ENCODE measurements at regions not wholly inside any gene's neighbourhood (a gene's known extent, or its start where the extent isn't known, plus 50 kb on each side); places are given as distances from the start of the nearest gene placed in this dataset.

DNA sequence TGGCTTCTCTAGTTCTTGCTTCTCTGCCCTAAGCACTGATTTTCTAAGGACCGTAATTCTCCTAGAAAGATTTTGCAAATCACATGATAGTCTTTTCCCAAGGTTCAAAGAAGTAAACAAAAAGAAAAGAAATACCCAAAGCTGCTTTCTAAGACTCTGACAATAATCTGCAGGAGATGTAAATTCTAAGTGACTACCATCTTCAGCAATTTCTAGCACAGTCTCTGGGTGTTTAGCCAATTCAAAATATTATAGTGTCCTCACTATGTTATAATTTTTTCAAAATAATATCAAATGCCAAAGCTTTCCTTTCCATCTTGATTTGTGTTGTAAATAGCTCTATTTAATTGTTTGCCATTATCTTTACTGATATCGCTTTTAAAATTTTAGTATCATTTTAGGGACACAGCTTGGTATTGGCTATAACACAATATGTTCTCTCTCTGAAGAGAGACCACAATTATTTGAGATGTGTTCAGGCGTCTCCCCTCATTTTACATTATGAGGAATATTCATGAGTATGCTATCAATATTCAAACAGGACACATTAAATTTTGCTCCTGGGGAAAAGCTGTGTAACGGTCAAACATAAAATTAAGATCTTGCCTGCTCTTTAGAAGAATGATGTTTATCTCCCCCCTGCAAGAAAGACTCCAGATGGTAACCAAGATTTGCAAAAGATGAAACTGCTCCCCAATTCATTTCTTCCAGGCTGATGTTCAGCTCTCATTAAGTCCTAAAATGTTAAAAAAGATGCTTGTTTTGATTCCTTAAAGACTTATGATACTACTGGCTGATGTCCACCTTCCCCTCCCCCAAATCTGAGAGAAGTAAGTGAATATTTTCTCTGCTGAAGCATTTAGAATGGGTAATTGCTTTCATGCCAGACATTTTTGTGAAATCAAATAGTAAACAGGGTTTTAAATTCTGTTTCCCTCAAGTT is 191.9 kb upstream of the WDR11 start:
- ATAC-seq (no peak), DNase-seq (no peak)
- no peaks in the 10 kb centered on the region for H3K36me3 ChIP-seq
- H3K9me3 ChIP-seq = no peaks in the 10 kb centered on the region
- no peak overlapping the region for H3K27ac ChIP-seq
- WGBS, 2 donors = 67 to 69% methylated on average over 4 of the region's 4 CpGs
- H3K4me1 ChIP-seq = no peaks in the 10 kb centered on the region
- TF ChIP-seq, protein P1, sequence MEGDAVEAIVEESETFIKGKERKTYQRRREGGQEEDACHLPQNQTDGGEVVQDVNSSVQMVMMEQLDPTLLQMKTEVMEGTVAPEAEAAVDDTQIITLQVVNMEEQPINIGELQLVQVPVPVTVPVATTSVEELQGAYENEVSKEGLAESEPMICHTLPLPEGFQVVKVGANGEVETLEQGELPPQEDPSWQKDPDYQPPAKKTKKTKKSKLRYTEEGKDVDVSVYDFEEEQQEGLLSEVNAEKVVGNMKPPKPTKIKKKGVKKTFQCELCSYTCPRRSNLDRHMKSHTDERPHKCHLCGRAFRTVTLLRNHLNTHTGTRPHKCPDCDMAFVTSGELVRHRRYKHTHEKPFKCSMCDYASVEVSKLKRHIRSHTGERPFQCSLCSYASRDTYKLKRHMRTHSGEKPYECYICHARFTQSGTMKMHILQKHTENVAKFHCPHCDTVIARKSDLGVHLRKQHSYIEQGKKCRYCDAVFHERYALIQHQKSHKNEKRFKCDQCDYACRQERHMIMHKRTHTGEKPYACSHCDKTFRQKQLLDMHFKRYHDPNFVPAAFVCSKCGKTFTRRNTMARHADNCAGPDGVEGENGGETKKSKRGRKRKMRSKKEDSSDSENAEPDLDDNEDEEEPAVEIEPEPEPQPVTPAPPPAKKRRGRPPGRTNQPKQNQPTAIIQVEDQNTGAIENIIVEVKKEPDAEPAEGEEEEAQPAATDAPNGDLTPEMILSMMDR (IDR thresholded peaks at IDR 0.05) = no peak
- no peak overlapping the region for H3K4me3 ChIP-seq
- intact Hi-C loops (cut with DNase I) = no loop called here
- H3K27me3 ChIP-seq = peaks cover 0 to 5% (median 0%) of the 10 kb centered on the region in 7 donors

DNA sequence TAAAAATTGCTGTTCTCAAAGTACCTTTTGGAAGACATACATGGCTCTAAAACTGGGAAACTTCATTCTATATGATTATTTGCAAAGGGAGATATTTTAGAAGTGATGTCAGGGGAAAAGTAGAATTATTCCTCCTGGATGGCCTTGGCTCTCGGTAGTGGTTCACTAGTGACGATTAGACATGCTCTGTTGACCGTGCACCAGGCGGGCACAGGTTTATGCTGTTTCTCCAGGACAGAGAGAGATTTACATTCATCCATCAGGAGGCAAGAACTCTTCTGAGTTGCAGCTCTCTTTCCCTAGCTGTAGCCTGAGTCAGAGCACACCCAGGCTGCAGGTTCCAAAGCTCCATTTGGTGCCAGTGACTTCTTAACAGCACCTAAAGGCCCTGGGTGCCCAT is 184.9 kb upstream of the WDR11 start:
- no peaks in the 10 kb centered on the region for H3K9me3 ChIP-seq
- ATAC-seq (no peak), DNase-seq (no peak)
- intact Hi-C loops (cut with DNase I) = no loop called here
- no peaks in the 10 kb centered on the region for H3K36me3 ChIP-seq
- no peaks in the 10 kb centered on the region for H3K27me3 ChIP-seq
- no peak overlapping the region for H3K27ac ChIP-seq
- H3K4me1 ChIP-seq = no peaks in the 10 kb centered on the region
- TF ChIP-seq, protein P1 (IDR thresholded peaks at IDR 0.05) = no peak
- no peak overlapping the region for H3K4me3 ChIP-seq
- 76 to 81% methylated on average over 4 of the region's 4 CpGs for WGBS, 2 donors

DNA sequence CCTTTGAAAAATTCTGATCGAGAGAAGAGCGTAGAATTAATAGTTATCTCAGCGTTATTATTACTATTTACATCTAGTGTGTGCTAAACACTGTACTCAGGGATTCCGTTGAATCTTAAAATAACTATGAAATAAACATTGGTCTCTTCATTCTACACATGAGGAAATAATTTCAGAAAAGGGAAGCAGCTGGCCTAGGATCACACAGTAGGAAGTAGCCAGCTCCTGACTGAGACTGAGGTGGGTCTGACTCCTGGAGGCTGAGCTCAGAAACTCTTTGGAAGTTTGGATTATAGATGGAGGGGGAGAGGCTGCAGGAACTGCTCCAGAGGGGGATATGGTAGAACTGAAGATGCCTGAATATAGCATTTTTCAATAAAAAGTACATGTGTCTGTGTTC is 183.9 kb upstream of the WDR11 start:
- Histone ChIP-seq H3K9me3 (no peaks in the 10 kb centered on the region), H3K4me3 (no peak overlapping the region), H3K4me1 (no peaks in the 10 kb centered on the region), H3K27me3 (no peaks in the 10 kb centered on the region), H3K36me3 (no peaks in the 10 kb centered on the region), H3K27ac (no peak overlapping the region)
- intact Hi-C loops (cut with DNase I) = no loop called here
- WGBS, 2 donors = 58 to 68% methylated on average over 4 of the region's 4 CpGs
- ATAC-seq (no peak), DNase-seq (no peak)
- TF ChIP-seq, protein P1 (IDR thresholded peaks at IDR 0.05) = no peak

GRCh38 chr10:120671491-120671890 is 179.7 kb upstream of the WDR11 start:
- TF ChIP-seq, protein P1 (IDR thresholded peaks at IDR 0.05) = no peak
- H3K27ac ChIP-seq = no peak overlapping the region
- no peaks in the 10 kb centered on the region for H3K4me1 ChIP-seq
- H3K36me3 ChIP-seq = no peaks in the 10 kb centered on the region
- peaks cover 0 to 31% (median 0%) of the 10 kb centered on the region in 11 donors for H3K9me3 ChIP-seq
- ATAC-seq = no peak
- WGBS, 2 donors = 53 to 57% methylated on average over 2 of the region's 2 CpGs
- no peaks in the 10 kb centered on the region for H3K27me3 ChIP-seq
- DNase-seq = no peak
- no peak overlapping the region for H3K4me3 ChIP-seq
- intact Hi-C loops (cut with DNase I) = no loop called here

Measured in heart right ventricle (tissue), 16 donors.